GM12872 (cell line): ENCODE measurements at regions not wholly inside any gene's neighbourhood (a gene's known extent, or its start where the extent isn't known, plus 50 kb on each side); places are given as distances from the start of the nearest gene placed in this dataset.

ENCODE experiments used
- TF ChIP-seq, protein P1 (sequence below): IDR thresholded peaks from 3 replicates; pipeline ENCODE4 v1.5.1; 2011; ENCODE audit warnings: low read depth, mild to moderate bottlenecking, low read length, moderate library complexity; ENCODE audit not compliant: insufficient read depth

DNA sequence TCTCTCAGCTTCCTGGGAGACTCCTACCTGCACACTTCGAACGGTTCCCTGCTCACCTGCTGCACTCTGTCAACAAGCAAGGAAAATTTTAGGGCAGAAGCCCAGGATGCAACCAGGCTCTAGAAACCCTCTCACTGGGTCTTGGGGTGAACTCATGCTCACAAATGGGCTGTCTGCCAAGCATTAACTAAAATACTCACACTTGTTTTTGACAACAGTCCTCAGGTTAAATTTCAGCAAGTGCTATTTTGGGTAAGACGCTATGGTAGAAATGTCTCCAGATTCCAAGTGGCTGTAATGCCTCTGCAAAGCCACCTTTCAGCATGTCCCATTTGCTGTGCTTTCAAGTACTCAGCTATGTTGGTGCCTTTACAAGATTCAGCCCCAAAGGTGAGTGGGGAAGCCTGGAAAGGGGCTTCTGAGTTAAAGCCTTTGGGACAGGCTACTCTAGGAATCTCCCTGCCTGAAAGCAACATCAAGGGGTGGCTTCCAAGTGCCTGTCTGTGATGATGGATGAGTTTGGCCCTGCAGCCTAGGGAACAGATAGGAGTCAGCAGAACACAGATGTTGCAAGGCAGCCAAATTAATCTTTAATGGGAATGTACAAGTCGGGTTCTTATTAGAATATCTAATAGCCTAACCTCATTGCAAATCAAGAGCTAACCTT lies 211.9 kb upstream of the SPAG17 start:
- TF ChIP-seq, protein P1, sequence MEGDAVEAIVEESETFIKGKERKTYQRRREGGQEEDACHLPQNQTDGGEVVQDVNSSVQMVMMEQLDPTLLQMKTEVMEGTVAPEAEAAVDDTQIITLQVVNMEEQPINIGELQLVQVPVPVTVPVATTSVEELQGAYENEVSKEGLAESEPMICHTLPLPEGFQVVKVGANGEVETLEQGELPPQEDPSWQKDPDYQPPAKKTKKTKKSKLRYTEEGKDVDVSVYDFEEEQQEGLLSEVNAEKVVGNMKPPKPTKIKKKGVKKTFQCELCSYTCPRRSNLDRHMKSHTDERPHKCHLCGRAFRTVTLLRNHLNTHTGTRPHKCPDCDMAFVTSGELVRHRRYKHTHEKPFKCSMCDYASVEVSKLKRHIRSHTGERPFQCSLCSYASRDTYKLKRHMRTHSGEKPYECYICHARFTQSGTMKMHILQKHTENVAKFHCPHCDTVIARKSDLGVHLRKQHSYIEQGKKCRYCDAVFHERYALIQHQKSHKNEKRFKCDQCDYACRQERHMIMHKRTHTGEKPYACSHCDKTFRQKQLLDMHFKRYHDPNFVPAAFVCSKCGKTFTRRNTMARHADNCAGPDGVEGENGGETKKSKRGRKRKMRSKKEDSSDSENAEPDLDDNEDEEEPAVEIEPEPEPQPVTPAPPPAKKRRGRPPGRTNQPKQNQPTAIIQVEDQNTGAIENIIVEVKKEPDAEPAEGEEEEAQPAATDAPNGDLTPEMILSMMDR, result no peak

DNA sequence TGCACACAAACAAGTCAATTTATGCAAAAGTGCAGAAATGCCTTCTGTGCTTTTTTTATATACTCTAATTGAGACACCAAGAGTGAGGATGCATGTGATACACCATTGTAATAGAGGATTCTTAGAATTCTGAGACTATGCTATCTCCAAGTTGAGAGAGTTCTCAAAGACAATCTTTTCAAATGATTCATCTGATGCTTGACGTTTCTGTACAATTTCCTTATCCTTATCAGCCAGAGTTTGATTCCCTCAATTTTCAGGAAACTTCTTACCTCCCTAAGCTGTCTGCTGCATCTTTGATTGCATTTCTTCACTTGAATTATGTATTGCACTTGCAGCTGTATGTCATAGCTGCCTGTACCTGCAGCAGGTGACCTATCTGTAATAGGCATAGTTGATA lies 211.3 kb upstream of the SPAG17 start:
- TF ChIP-seq, protein P1, result no peak

GRCh38 chr1:118395430-118395991 lies 210.5 kb upstream of the SPAG17 start:
- TF ChIP-seq, protein P1, result no peak

GRCh38 chr1:118390955-118391354 lies 205.9 kb upstream of the SPAG17 start:
- TF ChIP-seq, protein P1, result no peak

DNA sequence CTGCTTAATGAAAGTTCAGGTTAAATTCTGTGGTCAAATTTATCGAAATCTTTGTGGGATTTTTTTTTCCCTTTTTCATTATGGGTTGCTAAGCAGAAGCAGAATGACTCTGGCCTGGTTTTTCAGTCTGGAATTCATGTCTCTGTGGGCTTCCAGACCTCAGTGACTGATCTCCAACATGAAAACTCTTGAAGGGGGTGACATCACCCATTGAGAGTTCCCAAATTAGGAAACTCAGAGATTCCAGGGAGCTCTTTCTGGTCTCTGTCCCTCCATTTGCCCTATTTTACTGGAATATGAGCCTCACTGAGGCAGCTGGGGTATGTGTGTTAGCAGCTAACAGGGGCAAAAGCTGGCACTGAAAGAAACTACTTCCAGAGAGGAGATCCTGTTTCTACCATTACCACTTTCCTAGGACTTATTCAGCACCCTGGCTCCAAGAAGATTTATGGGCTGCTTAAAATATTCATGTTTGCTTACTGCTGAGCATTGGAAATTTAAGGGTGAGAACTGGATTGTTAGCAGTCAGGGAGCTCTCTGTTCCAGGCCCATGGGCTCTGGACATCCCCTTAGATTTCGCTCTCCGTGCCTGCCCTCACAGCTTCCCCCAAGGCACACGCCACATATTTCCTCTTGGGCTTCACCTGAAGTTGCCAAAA lies 203.4 kb upstream of the SPAG17 start:
- TF ChIP-seq, protein P1, result no peak

DNA sequence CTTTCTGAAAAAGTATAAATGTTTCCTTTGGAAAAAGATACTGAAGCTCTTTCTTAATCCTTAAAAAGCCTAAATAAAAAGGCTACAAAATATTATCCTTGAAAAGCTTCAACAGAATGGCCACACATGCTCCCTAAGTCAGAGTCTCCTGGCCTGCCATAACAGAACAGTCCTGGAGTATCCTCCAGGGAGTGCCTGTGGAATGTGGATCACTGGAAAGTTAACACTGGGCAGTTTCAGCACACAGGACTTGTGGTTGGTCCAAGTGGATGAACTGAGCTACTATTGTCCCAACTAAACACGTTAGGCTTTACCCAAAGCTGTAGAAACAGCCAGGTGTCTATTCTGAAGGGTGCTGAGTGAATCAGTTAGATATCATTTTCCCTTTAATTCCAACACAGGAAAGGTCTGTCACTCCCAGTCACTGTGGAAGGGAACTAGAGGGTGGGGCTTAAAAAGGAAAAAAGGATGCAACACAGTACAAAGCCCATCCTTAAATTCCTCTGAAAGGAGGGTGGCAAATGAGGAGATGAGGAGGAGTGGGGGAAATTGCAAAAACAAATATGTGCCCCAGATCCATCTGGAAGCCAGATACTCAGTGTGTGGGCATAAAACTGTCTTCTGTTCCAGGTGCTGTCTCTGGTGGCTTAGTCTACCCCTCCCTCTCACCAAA lies 196.3 kb upstream of the SPAG17 start:
- TF ChIP-seq, protein P1, result no peak

DNA sequence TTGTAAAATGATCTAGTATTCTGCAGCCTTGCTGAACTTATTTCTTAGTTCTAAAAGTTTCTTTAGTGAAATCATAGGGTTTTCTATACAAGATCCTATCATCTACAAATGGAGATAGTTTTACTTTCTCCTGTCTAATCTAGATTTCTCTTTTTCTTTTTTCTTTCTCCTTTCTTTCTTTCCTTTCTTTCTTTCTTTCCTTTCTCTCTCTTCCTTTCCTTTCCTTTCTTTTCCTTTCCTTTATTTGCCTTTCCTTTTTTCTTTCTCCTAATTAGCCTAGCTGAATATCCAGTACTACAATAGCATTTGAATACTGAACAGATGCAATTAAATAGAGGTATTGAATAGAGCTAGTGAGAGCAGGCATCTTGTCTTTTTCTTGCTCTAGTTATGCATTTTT lies 186.6 kb upstream of the SPAG17 start:
- TF ChIP-seq, protein P1, result no peak
